Activated naive CD8-positive, alpha-beta T cell treated with anti-CD3 and anti-CD28 coated beads, Interleukin-2, amount 10 ng/mL, durations not matched to agents 7 days and 5 days (primary cell): ENCODE measurements at regions not wholly inside any gene's neighbourhood (a gene's known extent, or its start where the extent isn't known, plus 50 kb on each side); places are given as distances from the start of the nearest gene placed in this dataset.

Experiments
- ATAC-seq: fragments of 150-1000 bp; cut with Tn5 transposase; one replicate; pipeline ENCODE4 v1.10.0; 2021; ENCODE audit warnings: low read depth, moderate library complexity
- POLR2A ChIA-PET: fragments of 350-600 bp; sonication (Branson Sonifier 250); formaldehyde crosslinking; loops from one replicate; lab custom pipeline; 2021; ENCODE audit warnings: antibody characterized with exemption; lab: Charles Lee
- DNase-seq: peaks from one replicate; pipeline ENCODE4 v3.0.0; 2021
- H3K27ac Mint-ChIP-seq: one replicate; pipeline ENCODE4 v1.8.0; 2022; ENCODE audit warnings: mild to moderate bottlenecking, mixed read lengths
- H3K27me3 Mint-ChIP-seq: one replicate; pipeline ENCODE4 v1.8.0; 2022; ENCODE audit warnings: mild to moderate bottlenecking, moderate library complexity, mixed read lengths
- H3K36me3 Mint-ChIP-seq: one replicate; pipeline ENCODE4 v1.8.0; 2021; ENCODE audit warnings: mild to moderate bottlenecking, mixed read lengths
- H3K4me1 Mint-ChIP-seq: one replicate; pipeline ENCODE4 v1.8.0; 2021; ENCODE audit warnings: mixed read lengths
- H3K4me3 Mint-ChIP-seq: one replicate; pipeline ENCODE4 v1.8.0; 2022; ENCODE audit warnings: mild to moderate bottlenecking, moderate library complexity, mixed read lengths
- H3K9me3 Mint-ChIP-seq: one replicate; pipeline ENCODE4 v1.8.0; 2021; ENCODE audit warnings: mixed read lengths

DNA sequence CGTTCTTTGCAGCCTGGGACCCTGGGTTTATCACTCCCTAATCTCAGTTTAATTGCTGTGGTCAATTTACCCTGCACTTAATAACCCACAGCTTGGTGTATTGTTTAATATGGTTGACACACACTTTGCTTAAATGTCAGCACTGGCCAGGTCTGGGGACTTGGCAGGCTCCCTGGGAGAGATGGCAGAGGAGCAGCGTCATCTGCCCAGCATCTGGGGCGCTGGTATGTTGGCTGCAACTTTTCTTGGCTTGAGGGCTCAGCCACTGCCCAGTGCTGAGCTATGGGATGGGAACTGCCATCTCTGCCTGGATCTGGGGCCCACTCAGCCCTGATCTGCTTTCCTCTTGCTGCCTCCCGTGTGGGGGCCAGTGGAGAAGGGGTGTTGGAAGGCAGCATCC, 115.7 kb upstream of the IRX3 start:
- POLR2A ChIA-PET = no interaction called here
- Mint-ChIP-seq H3K4me1 (no peaks in the 10 kb centered on the region), H3K27me3 (peaks cover 2% of the 10 kb centered on the region), H3K27ac (no peak overlapping the region), H3K4me3 (no peak overlapping the region), H3K9me3 (no peaks in the 10 kb centered on the region), H3K36me3 (no peaks in the 10 kb centered on the region)
- ATAC-seq (no peak), DNase-seq (no peak)

DNA sequence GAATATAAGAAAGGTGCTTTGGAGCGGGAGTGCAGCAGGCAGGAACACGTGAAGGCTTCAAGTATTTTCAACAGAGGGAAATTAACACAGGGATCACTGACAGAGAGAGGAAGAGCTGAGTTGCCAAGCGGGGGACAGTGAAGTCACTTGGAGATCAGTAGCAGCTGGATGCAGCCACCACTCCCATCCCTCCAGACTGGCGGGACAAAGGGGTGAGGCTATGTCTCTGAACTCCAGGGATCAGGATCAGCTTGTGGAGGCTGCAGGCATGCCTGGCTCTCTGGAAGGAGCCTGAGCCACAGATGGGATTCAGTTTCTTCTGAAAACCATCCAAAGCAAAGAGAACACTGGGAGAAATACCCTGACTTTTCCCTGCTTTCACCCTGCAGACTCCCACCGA, 113.7 kb upstream of the IRX3 start:
- H3K9me3 Mint-ChIP-seq = no peaks in the 10 kb centered on the region
- no peaks in the 10 kb centered on the region for H3K36me3 Mint-ChIP-seq
- no peak overlapping the region for H3K4me3 Mint-ChIP-seq
- DNase-seq (no peak), ATAC-seq (no peak)
- H3K27me3 Mint-ChIP-seq = peaks cover 2% of the 10 kb centered on the region
- POLR2A ChIA-PET = interaction anchor here (0.7 kb wide), 1 partner anchor 423 kb away, joined by 4 read pairs; no protein-coding TSS in a partner anchor
- no peak overlapping the region for H3K27ac Mint-ChIP-seq
- H3K4me1 Mint-ChIP-seq = no peaks in the 10 kb centered on the region

DNA sequence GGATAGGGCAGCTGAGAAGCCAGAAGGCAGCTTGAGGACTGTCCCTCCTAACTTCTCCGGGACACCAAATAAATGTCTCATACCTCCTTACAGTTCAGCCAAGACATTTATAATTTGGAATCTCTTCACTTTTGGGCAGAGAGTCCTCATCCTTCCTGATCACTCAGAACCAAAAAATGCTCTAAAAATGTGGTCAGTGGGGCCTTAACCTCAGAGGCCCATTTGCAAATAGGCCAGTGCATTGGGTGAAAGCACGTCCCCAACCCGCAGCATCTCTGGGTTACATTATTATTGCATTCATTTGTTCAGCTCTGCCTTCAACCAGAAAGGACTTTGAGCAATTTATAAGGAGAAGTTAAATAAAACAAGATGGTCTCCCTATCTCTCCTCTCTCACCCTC, 112.4 kb upstream of the IRX3 start:
- Mint-ChIP-seq H3K4me1 (no peaks in the 10 kb centered on the region), H3K27me3 (peaks cover 2% of the 10 kb centered on the region)
- ATAC-seq = no peak

DNA sequence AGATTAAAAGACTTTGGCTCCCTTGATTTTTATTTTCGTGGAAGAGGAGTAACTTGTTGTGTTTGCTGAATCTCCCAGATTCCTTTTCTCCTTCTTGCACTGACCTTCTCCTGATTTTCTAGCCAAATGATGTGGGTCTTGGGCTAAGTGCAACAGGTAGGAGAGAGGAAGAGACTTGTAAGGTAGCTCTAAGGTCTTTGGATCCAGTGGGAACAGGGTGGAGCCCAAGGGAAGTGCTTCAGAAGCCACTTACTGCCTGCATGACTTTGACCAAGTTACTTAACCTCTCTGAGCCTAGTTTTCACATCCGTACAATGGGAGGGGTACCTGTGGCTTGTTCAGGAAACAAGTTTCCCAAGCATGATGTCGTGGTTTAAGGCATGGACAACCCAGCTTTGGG, 111.3 kb upstream of the IRX3 start:
- H3K4me3 Mint-ChIP-seq = no peak overlapping the region
- H3K9me3 Mint-ChIP-seq = no peaks in the 10 kb centered on the region
- H3K36me3 Mint-ChIP-seq = no peaks in the 10 kb centered on the region
- POLR2A ChIA-PET = no interaction called here
- DNase-seq = no peak
- H3K27ac Mint-ChIP-seq = no peak overlapping the region
- H3K4me1 Mint-ChIP-seq = no peaks in the 10 kb centered on the region
- ATAC-seq = no peak
- H3K27me3 Mint-ChIP-seq = no peaks in the 10 kb centered on the region

More for the DNA sequence above, 112.4 kb upstream of the IRX3 start:
- Mint-ChIP-seq H3K9me3 (no peaks in the 10 kb centered on the region), H3K36me3 (no peaks in the 10 kb centered on the region), H3K4me3 (no peak overlapping the region), H3K27ac (no peak overlapping the region)
- POLR2A ChIA-PET = no interaction called here
- no peak for DNase-seq

DNA sequence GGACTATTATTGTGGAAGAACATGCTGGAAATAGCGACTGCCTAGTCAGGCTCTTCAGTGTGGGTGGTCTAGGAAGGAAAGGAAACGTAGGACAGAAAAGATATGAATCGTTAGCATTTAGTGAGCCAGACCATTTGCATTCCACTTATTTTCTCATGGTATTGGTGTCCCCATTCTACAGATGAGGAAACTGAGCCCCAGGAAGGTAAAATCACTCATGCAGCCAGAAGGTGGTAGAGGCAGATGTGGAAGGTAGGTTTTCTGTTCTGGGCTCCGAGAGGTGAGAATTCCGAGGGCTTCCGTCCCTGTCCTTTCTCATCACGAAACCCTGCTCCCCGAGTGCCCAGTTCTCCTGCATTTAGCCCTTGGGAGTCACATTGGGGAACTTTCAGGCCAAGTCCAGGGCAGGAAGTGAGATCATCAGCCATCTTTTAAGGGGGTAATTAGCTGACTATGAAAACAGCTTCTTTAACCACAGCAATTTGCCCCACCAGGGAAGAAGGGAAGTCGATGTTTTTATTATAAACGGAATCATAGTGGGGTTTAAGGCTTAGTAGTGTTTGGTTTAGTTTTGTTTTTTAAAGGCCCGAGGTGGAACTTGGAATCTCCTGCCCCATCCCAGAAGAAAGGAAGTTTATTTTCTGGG, 110.7 kb upstream of the IRX3 start:
- H3K4me3 Mint-ChIP-seq = no peak overlapping the region
- H3K36me3 Mint-ChIP-seq = no peaks in the 10 kb centered on the region
- H3K9me3 Mint-ChIP-seq = no peaks in the 10 kb centered on the region
- H3K27ac Mint-ChIP-seq = no peak overlapping the region
- ATAC-seq (no peak), DNase-seq (no peak)
- no peaks in the 10 kb centered on the region for H3K27me3 Mint-ChIP-seq
- POLR2A ChIA-PET = no interaction called here
- H3K4me1 Mint-ChIP-seq = no peaks in the 10 kb centered on the region

DNA sequence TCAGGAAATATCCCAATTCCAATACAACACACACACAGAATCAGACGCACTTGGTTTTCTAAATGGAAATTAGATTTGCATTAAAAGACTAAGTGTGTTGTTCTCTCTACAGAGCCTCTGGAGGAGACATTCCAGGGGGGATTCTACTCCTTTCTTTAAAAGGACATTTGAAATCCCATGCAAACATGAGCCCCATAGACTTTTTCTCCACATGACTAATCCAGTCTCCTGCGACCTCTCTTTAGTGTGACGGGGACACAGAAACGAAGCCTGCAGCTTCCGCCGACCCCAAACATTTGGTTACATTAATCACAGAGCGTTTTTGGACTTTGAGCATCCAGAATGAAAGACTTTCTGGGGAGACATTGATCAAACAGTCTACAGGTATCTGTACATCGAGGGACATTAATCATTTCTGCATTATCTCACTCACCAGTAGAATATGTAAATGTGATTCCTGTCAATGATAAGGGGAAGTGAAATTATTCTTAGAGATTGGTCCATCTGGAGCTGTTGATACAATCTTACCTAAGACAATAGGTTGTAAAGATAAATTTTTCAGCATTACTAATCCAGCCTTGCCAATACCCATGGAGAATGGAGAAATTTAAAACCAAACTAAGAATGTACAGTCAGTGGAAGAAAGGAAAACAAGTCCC, 103.4 kb upstream of the IRX3 start:
- Mint-ChIP-seq H3K27me3 (peaks cover 2% of the 10 kb centered on the region), H3K36me3 (no peaks in the 10 kb centered on the region)
- POLR2A ChIA-PET = no interaction called here

DNA sequence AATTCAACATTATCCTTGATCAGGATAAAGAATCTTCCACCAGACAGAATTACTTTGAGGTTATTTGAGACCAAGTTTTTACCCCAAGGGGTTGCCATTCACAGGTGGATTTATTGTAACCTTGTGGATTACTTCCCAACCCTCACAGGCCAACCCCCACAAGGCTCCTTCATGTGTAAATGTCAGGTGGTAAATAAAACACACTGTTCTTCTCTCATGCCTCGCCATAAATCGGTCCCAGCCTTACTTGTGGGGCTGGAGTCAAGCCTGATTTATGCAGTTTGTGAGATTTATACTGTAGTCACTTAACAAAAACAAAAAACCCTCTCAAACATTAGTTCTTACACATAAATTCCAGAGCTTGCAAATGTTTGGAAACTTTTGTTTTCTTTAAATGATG, 98.6 kb upstream of the IRX3 start:
- ATAC-seq (no peak), DNase-seq (no peak)
- Mint-ChIP-seq H3K27ac (no peak overlapping the region), H3K4me3 (no peak overlapping the region), H3K27me3 (no peaks in the 10 kb centered on the region), H3K36me3 (no peaks in the 10 kb centered on the region), H3K9me3 (peaks cover 8% of the 10 kb centered on the region), H3K4me1 (no peaks in the 10 kb centered on the region)
- POLR2A ChIA-PET = no interaction called here

More for the DNA sequence above, 103.4 kb upstream of the IRX3 start:
- no peak for ATAC-seq
- Mint-ChIP-seq H3K27ac (no peak overlapping the region), H3K9me3 (no peaks in the 10 kb centered on the region), H3K4me1 (no peaks in the 10 kb centered on the region), H3K4me3 (no peak overlapping the region)
- DNase-seq = no peak

DNA sequence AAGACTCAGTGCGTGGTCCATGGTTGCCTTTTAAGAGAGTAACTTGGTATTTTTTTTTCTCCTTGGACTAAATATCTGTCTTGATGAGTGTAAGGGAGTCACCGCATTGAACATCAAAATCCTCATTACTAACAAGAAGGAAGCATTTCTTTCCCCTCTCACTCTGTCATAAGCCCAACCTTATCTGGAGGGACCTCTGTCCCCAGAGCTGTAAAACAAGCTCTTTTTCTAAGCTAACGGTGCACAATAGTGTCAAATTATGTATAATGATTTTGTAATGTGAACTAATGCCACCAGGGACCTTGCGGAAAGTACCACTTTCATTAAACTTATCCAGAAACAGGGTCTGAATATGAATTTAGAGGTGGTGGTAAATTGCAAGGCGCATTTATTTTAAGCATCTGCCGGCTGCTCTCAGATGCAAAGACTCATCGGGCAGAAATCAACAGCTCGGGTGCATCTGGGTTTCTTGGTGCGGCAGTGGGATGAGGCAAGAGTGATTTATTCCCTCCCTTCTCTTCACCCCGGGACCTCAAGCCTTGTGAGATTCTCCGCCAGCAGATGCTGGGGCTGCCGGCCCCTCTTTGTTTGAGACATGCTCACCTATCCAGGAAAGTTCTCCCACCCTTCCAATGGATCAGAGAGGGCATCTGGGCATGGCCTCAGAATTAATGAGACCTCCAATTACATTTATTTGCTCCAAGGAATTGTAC, 95.2 kb upstream of the IRX3 start:
- no peak for ATAC-seq
- Mint-ChIP-seq H3K4me3 (no peak overlapping the region), H3K27me3 (no peaks in the 10 kb centered on the region), H3K9me3 (peaks cover 18% of the 10 kb centered on the region), H3K4me1 (no peaks in the 10 kb centered on the region), H3K36me3 (no peaks in the 10 kb centered on the region), H3K27ac (no peak overlapping the region)
- DNase-seq = no peak
- POLR2A ChIA-PET = no interaction called here

DNA sequence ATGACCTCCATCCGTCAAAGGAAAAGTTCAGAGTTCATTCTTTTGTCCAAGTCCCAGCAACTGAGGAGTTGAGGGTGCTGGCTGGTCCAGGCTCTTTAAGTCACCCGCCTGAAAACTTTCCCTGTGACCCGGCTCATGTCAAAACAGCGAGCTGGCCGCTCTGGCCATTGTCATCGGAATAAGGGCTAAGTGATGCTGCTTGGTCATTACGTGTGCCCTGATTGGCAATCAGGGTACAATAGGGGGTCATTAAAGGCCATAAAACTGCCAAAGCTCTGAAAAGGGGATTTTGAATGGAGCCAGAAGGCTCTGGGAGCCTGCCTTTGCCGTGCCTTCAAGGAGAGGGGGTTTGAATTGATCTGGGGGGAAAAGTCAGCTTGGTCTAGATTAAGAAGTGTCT, 88.5 kb upstream of the IRX3 start:
- Mint-ChIP-seq H3K9me3 (peaks cover 13% of the 10 kb centered on the region), H3K36me3 (no peaks in the 10 kb centered on the region), H3K27ac (no peak overlapping the region), H3K4me3 (no peak overlapping the region), H3K27me3 (peaks cover 31% of the 10 kb centered on the region), H3K4me1 (peaks cover 4% of the 10 kb centered on the region)
- DNase-seq (no peak), ATAC-seq (no peak)
- POLR2A ChIA-PET = no interaction called here

DNA sequence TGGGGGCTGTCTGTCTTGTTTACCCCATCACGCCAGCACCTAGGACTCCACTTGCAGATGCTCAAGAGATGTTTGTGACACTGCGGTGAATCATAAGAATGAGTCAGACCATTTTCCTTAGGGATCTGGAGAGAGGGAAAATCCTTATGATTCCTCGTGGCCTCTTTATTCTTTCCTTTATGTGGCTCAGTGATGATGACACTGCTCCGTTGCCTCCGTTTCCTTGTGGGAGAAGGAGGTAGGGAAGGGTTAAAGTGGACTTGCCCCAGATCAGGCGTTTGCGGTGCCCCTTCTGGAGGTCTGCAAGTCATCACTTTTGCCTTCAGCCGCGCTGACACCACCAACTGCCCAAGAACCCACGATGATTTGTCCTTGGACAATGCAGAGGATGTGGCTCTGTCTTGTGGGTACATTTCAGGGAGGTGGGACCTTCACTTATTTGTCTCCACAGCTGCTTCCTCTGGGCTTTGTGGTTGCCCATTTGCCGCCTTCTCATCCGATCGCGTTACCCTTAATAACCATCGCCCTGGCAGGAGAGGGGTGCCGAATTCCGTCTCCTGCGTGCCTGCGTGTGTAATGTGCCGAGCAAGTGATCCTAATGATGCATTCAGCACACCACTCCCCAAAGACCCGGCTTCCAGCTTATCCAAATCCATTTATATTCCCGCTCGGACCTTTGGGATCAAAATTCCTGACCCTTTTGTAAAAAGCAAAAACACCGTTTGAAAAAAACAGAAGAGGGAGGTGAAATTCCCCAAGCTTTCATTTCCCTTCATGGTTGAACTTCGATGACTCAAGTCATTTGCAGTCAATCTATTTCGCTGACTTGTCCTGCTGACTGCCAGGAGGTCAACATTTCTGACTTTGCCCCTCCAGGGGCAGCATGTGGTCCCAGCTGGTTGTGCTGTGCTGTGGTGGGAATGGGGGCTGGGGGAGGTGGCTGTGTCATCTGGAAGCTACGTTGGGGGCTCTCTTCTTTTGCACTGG, 87.2 kb upstream of the IRX3 start:
- peaks cover 5% of the 10 kb centered on the region for H3K9me3 Mint-ChIP-seq
- no peaks in the 10 kb centered on the region for H3K36me3 Mint-ChIP-seq
- POLR2A ChIA-PET = no interaction called here
- H3K27ac Mint-ChIP-seq = no peak overlapping the region
- H3K4me1 Mint-ChIP-seq = peaks cover 4% of the 10 kb centered on the region
- peak overlapping the region; percentile 9 for H3K4me3 Mint-ChIP-seq
- H3K27me3 Mint-ChIP-seq = peaks cover 31% of the 10 kb centered on the region
- ATAC-seq = no peak
- DNase-seq = no peak

DNA sequence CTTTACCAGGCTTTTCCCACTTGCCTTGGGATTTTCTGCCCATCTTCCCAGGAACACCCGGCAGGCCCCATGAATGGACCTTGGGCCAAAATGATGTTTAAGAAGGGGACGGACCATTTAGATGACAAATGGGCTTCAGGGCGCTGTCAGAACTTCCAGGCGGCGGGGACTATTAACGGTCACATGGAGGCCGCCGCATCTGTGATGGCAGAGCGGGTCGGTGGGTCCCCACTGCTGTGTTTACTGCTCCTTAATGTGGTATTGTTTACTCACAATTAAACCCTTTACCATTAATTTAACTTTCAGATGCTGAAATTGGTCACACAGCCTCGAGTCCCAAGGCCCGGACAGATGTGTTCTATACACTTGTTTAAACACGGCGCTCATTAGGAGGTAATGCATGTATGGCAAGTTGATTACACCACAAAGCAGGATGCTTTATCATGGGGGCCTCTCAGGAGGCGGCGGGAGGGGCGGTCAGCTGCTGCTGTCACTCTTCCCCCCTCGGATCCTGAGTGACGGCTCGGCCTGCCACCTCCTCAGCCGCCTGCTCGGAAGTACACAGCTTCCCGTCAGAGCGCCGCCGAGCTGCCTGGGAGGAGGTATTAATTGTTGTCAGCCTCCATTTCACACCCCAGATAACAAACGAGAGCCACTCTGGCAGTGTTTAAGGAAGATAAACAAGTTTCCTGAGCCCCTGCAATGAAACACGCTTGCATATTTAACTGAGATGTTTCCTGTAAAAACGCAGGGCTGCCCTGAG, 83.9 kb upstream of the IRX3 start:
- peak; percentile 26 for ATAC-seq
- POLR2A ChIA-PET = no interaction called here
- H3K9me3 Mint-ChIP-seq = peaks cover 3% of the 10 kb centered on the region
- no peak for DNase-seq
- no peak overlapping the region for H3K27ac Mint-ChIP-seq
- H3K27me3 Mint-ChIP-seq = peaks cover 30% of the 10 kb centered on the region
- H3K4me3 Mint-ChIP-seq = no peak overlapping the region
- H3K36me3 Mint-ChIP-seq = no peaks in the 10 kb centered on the region
- peaks cover 4% of the 10 kb centered on the region for H3K4me1 Mint-ChIP-seq

DNA sequence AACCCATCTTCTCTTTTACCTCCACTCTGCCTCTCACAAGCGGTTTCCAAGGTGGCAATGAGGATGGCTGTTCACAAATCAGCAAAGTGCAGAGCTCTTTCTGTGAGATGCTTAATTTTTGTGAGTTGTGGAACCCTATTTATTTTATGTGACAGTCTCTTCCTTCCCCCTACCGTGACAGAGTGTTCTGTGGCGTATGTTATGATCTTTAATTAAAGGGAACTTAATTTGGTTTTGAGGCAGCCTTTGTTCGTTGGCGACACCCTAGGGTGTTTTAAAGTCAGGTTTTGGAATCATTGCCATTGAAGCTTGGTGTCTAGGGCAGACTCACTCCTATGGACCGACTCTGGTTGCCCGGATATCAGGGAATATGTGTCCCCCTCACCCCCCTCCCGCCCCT, 83.3 kb upstream of the IRX3 start:
- H3K4me3 Mint-ChIP-seq = no peak overlapping the region
- peaks cover 1% of the 10 kb centered on the region for H3K9me3 Mint-ChIP-seq
- no peaks in the 10 kb centered on the region for H3K36me3 Mint-ChIP-seq
- ATAC-seq (no peak), DNase-seq (no peak)
- POLR2A ChIA-PET = no interaction called here
- no peak overlapping the region for H3K27ac Mint-ChIP-seq
- peaks cover 4% of the 10 kb centered on the region for H3K4me1 Mint-ChIP-seq
- peaks cover 25% of the 10 kb centered on the region for H3K27me3 Mint-ChIP-seq
